Stimulated activated naive CD8-positive, alpha-beta T cell treated with anti-CD3 and anti-CD28 coated beads, Interleukin-15, Interleukin-2, amounts not matched to agents 100 ng/mL and 50 ng/mL, for 24 hours (primary cell): ENCODE measurements at regions not wholly inside any gene's neighbourhood (a gene's known extent, or its start where the extent isn't known, plus 50 kb on each side); places are given as distances from the start of the nearest gene placed in this dataset.

Experiments used
- H3K27ac Mint-ChIP-seq: one replicate; pipeline ENCODE4 v1.8.0; 2021; ENCODE audit warnings: mild to moderate bottlenecking, mixed read lengths
- H3K27me3 Mint-ChIP-seq: one replicate; pipeline ENCODE4 v1.8.0; 2021; ENCODE audit warnings: mixed read lengths
- H3K36me3 Mint-ChIP-seq: one replicate; pipeline ENCODE4 v1.8.0; 2021; ENCODE audit warnings: low read depth, mixed read lengths
- H3K4me1 Mint-ChIP-seq: one replicate; pipeline ENCODE4 v1.8.0; 2021; ENCODE audit warnings: low read depth, mixed read lengths
- H3K4me3 Mint-ChIP-seq: one replicate; pipeline ENCODE4 v1.8.0; 2021; ENCODE audit warnings: mild to moderate bottlenecking, mixed read lengths
- H3K9me3 Mint-ChIP-seq: one replicate; pipeline ENCODE4 v1.8.0; 2021; ENCODE audit warnings: mixed read lengths

DNA sequence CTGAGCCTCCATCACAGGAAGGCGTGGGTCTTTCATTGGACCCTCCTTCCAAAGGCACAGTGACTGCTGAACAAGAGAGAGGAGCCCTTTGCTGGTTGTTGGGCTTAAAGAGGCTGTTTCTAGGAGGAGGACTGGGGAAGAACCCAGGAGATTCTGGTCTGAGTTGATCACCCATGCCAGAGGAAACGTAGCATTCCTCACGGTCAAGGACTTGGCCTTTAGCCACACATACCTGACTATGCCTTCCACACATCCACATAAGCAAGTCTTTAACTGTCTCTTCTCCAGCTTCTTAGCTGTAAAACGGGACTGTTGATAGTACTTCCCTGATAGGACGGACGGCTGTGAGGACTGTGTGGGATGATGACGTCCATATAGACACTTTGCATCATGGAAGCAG, 149.8 kb upstream of the IRX3 start:
- no peaks in the 10 kb centered on the region for H3K4me1 Mint-ChIP-seq
- H3K27ac Mint-ChIP-seq = no peak overlapping the region
- H3K27me3 Mint-ChIP-seq = peaks cover 12% of the 10 kb centered on the region
- H3K9me3 Mint-ChIP-seq = peaks cover 11% of the 10 kb centered on the region
- H3K36me3 Mint-ChIP-seq = no peaks in the 10 kb centered on the region
- no peak overlapping the region for H3K4me3 Mint-ChIP-seq

DNA sequence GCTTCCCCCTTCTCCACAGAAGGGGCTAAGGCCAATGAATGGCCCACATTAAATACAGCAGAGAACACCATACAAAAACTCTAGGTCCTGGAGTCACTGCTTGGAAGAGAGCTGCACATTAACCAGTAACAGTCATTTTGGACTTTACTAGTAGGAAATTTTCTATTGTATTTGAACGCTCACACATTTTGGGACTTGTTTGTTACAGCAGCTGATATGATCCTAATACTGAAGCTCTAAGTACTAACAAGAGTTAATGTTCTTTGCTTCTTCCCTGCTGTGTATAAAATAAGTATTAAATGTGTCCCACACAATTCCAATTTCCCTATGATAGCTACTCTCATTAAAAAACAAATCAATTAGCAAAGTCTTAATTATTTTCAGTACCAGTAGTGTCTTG, 148.3 kb upstream of the IRX3 start:
- peaks cover 25% of the 10 kb centered on the region for H3K27me3 Mint-ChIP-seq
- H3K36me3 Mint-ChIP-seq = no peaks in the 10 kb centered on the region
- H3K4me3 Mint-ChIP-seq = no peak overlapping the region
- H3K4me1 Mint-ChIP-seq = no peaks in the 10 kb centered on the region
- no peak overlapping the region for H3K27ac Mint-ChIP-seq
- peaks cover 18% of the 10 kb centered on the region for H3K9me3 Mint-ChIP-seq

DNA sequence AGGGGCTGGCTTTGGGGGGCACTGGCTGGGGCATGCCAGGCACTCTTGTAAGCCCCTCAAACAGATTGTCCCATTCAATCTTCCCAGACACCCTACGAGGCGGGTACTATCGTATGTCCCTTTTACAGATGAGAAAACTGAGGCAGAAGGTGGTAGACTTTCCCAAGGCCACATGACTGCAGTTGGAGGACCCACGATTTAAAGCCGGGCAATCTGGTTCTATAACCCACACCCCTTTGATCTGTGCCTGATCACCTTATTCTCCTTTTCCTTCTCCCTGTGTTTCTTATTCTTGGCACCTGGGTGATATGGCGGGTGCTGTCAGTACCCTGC, 146.3 kb upstream of the IRX3 start:
- H3K27me3 Mint-ChIP-seq = peaks cover 37% of the 10 kb centered on the region
- H3K4me3 Mint-ChIP-seq = no peak overlapping the region
- peaks cover 13% of the 10 kb centered on the region for H3K9me3 Mint-ChIP-seq
- no peaks in the 10 kb centered on the region for H3K36me3 Mint-ChIP-seq
- H3K4me1 Mint-ChIP-seq = no peaks in the 10 kb centered on the region
- no peak overlapping the region for H3K27ac Mint-ChIP-seq

DNA sequence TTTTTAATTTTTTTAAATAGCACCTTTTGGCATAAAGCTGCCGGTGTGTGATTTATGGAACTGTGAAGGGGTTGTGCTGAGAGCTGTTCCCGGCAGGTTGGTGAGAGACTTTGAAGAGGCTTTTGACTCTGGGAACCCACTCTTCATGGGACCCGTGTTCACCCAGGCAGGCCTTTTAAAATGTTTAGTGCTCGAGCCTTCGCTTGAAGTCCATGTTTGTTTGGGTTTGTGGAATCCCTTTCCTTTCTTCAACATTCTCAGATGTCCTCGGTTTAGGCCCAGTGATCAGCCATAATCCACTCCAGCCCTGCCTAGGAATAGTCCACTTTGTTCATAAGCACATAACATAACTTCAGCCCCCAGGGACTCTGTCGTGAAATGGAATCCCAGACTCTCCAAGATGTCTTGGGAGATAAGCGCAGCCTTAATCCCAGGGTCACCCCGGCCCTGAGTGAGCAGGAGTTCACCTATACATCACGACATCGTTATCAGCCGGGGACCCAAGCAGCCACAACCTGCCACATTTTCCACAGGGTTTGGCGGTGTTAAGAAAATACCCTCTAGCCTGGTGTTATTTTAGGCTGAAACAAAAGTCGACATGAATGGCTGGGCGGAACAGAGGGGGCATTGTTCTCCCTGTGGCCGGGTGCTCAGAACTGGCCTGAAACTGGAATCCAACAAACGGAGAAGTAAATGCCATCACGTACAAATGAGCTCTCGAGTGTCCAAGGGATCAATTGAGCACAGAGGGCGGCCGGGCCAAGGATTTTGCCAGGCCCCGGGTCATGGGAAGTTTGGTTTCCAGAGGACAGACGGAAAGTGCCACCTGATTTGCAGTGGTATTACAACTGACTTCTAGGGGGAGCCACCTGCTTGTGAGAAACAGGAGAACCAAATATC, 145.7 kb upstream of the IRX3 start:
- H3K27me3 Mint-ChIP-seq = peaks cover 37% of the 10 kb centered on the region
- no peaks in the 10 kb centered on the region for H3K4me1 Mint-ChIP-seq
- H3K9me3 Mint-ChIP-seq = peaks cover 12% of the 10 kb centered on the region
- H3K4me3 Mint-ChIP-seq = no peak overlapping the region
- H3K36me3 Mint-ChIP-seq = no peaks in the 10 kb centered on the region
- H3K27ac Mint-ChIP-seq = no peak overlapping the region

DNA sequence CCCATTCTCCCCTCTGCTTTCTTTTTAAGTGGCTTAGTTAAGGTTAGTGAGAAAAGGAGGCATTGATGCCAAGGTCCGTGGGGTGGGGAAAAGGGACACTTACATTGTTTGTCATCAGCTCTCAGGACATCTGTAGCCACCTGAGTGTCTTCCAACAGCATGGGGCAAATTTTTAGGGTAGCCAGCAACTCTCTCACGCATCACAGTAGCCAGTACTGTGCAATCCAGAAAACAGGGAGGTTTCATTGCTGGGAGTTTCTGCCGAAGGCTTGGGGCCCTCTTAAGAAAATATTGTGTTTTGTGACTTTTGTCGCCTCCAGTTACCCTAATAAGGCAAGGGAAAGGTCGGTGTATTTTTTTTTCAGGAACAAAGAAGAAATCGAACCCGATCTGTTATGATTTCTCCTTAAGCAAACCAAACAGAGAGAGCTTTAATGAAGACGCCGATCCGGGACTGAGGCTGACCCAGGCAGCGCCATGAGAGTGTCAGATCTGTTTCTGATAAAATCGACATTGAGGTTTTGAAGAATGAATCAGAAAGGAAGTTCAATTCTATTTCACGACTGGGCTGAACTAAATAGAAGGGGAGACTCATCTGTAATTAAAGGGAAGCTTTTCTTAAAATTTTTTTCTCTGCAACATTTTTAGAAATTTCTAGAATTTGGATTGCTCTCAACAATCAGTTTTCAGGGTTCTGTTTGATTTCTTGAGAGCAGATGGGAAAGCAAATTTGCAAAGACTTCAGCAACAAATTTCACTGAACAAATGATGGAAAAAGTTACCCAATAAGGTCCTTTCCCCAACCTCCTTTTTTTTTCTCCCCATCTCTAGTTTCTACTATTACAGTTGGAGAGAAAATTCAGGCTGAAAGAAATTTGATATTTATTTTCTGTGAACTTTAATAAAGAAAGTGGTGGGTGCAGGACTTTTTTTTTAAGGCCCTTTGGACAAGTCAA, 144.7 kb upstream of the IRX3 start:
- Mint-ChIP-seq H3K4me3 (no peak overlapping the region), H3K9me3 (peaks cover 8% of the 10 kb centered on the region), H3K36me3 (no peaks in the 10 kb centered on the region), H3K4me1 (no peaks in the 10 kb centered on the region), H3K27ac (no peak overlapping the region), H3K27me3 (peaks cover 45% of the 10 kb centered on the region)

DNA sequence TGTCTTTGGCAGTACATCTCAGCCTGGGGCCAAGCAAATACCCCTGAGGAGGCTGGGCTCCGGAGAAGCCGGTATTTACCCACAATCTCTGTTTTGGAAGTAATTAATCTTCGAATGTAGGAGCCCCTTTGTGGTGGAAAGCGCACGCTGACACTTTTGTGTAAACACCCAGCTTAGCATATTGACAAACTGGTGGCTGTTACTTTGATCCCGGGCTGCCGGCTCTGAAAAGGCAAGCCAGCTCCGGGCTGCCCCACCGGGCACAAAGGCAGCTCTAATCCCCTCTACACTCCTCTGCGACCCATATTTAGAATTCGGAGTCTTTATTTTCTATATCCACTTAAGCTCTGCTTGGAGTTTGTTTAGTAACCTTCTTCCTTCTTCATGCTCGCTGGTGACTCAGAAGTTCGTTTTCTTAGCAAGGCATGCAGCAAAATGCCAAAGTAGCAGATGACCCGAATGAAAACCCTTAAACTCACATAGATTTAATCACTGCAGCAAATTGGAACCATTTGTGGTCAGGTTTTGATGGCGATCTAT, 144.0 kb upstream of the IRX3 start:
- Mint-ChIP-seq H3K27ac (no peak overlapping the region), H3K9me3 (peaks cover 8% of the 10 kb centered on the region), H3K36me3 (no peaks in the 10 kb centered on the region), H3K4me3 (no peak overlapping the region), H3K4me1 (no peaks in the 10 kb centered on the region), H3K27me3 (peaks cover 45% of the 10 kb centered on the region)

DNA sequence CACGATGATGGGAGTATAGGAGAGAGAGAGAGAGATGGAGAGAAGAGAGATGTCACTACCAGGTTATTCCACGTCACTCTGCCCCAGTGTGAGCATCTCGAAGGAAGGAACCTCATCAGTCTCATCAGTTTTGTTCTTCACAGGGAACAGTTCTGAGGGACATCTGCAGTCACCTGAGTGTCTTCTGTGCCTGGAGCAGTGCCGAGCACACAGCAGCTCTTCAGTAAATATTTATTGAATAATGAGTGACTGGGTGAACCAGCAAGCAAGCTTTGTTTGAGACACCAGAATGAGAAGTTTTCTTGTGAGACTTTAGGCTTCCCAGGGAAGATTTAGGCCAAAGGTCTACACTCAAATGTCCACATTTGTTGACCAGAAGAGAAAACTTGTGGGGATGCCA, 142.4 kb upstream of the IRX3 start:
- H3K4me3 Mint-ChIP-seq = no peak overlapping the region
- H3K4me1 Mint-ChIP-seq = no peaks in the 10 kb centered on the region
- H3K36me3 Mint-ChIP-seq = no peaks in the 10 kb centered on the region
- peaks cover 40% of the 10 kb centered on the region for H3K27me3 Mint-ChIP-seq
- H3K9me3 Mint-ChIP-seq = peaks cover 8% of the 10 kb centered on the region
- H3K27ac Mint-ChIP-seq = no peak overlapping the region

DNA sequence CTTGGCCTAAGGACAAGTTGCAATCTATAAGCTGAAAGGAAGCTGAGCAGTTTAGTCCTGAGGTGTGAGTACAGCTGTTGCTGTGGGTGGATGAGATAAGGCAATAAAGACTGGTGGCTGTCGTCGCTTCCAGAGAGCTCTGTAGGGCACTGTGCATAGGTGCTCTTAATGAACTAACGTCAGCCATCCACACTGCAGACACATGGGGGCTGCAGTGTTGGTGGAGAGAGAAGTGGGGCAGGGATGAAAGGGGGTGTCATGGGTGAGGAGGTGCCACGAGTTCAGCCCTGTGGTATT, 139.9 kb upstream of the IRX3 start:
- Mint-ChIP-seq H3K4me3 (no peak overlapping the region), H3K4me1 (no peaks in the 10 kb centered on the region), H3K27ac (no peak overlapping the region), H3K27me3 (peaks cover 35% of the 10 kb centered on the region), H3K9me3 (peaks cover 8% of the 10 kb centered on the region), H3K36me3 (no peaks in the 10 kb centered on the region)

DNA sequence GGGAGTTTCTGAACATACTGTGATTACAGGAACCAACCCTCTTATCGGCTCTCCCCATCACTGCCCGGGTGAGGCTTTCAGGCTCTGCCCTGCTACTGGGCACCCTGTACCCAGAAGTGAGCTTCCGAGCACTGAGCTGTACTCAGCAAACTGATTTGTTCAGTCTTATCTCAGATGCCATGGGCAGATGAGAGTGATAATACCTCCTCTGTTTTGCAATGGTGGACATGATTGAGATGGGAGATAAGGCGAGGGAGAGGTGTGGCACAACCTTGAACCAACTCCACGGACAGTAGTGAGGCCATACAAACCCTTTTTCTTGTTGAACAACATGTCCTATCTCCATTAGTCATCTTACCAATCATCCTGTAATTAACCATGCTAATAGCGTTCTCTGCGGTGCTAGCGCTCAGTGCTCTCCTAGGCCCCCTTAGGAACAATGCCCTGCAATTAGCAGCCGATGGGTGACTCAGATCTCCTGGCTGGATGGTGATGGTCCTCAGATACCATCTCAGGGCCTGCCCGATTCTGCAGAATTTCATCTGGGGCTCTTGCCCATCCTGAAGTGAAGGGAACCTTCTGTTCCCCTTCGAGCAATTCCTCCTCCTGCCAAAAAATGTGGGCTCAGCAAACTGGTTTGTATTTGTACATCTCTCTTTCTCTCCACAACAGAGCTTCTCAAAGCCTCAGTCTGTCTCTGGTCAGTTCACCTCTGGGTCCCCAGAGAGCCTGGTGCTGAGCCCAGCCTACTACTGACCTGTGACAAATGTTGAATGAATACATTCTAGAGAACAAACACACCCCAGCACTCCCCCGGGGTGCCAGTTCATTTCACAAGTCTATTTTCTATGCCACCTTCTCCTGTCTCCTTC, 139.3 kb upstream of the IRX3 start:
- Mint-ChIP-seq H3K27me3 (peaks cover 29% of the 10 kb centered on the region), H3K4me1 (no peaks in the 10 kb centered on the region)

DNA sequence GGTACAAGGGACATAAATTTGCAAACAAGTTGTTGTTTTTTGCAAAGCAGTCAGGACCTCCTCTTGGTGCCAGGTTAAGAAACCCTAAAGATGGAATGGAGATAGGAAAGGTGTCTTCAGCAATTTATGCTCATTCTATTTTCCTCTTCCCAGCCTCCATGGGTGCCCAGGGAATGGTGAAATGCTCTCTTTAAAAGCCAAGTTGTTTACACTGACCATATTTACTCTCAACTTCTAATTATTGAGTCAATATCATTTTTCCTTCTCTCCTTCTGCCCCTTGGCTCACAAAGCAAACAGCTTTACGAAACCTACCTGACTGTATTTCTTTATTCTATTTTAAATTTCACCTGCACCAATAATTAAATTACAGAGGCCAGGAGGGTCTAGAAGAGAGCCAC, 138.5 kb upstream of the IRX3 start:
- no peak overlapping the region for H3K27ac Mint-ChIP-seq
- peaks cover 3% of the 10 kb centered on the region for H3K9me3 Mint-ChIP-seq
- no peaks in the 10 kb centered on the region for H3K36me3 Mint-ChIP-seq
- H3K27me3 Mint-ChIP-seq = peaks cover 22% of the 10 kb centered on the region
- H3K4me3 Mint-ChIP-seq = no peak overlapping the region
- H3K4me1 Mint-ChIP-seq = no peaks in the 10 kb centered on the region

More for the DNA sequence above, 139.3 kb upstream of the IRX3 start:
- H3K27ac Mint-ChIP-seq = no peak overlapping the region
- no peaks in the 10 kb centered on the region for H3K36me3 Mint-ChIP-seq
- H3K9me3 Mint-ChIP-seq = peaks cover 6% of the 10 kb centered on the region
- H3K4me3 Mint-ChIP-seq = no peak overlapping the region

DNA sequence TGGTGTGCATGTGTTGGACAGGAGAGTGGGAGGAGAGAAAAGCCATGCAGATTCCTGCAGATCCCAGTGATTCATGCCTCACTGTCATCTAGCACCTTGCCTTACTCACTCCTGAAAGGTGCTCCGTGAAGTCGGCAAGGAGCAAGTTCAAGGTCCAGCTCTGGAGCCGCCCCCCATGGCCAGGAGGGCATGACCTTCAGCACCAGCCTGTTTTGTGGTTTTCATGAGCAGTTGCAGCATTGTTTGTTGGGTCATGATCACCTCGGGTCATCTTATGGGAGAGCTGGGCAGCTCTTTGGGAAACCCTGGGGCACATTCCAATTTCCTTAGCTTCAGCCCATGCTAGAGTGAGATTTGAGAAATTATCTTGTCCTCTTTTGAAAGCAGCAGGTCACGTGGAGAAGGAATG, 137.5 kb upstream of the IRX3 start:
- Mint-ChIP-seq H3K36me3 (no peaks in the 10 kb centered on the region), H3K4me1 (no peaks in the 10 kb centered on the region), H3K9me3 (no peaks in the 10 kb centered on the region), H3K27ac (no peak overlapping the region), H3K27me3 (peaks cover 18% of the 10 kb centered on the region), H3K4me3 (no peak overlapping the region)

DNA sequence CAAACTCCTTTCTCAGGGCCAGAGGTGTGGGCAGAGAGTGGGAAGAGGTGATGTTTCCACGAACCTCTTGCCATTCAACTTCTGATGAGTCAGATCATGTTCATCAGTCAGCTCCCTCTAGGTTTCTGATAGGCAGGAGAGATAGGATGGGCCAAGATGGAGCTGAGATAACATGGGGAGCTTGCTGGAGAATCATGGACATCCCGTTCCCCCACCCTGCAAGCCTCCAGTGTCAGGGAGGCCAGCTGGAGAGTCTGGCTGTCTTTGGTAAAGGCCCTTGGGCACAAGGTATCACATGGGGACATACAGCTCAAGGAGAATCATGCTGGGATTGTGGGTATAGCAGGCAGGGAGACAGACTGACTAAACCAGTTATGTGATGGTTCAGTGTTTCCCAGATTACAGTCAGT, 136.0 kb upstream of the IRX3 start:
- H3K27me3 Mint-ChIP-seq = peaks cover 8% of the 10 kb centered on the region
- no peaks in the 10 kb centered on the region for H3K9me3 Mint-ChIP-seq
- H3K36me3 Mint-ChIP-seq = no peaks in the 10 kb centered on the region
- no peaks in the 10 kb centered on the region for H3K4me1 Mint-ChIP-seq
- no peak overlapping the region for H3K27ac Mint-ChIP-seq
- no peak overlapping the region for H3K4me3 Mint-ChIP-seq

DNA sequence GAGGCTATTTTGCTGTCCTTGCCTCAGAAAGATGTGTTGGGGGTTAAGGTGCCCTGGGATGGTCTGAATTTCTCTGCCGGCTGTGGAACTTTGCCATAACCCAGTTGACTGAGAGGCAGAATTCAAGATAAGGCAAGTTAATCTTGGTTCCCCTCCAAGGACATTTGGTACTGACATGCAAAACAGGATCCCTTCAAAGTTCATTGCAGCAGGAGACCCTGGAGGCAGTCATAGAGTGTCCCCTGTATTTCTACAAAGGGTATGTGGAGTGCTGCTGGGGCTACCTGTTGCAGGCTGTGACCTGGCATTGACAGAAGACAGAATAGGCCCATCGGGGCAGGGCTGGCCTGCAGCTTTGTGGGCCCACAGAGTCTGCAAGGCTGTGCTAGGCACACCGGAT, 135.6 kb upstream of the IRX3 start:
- H3K4me1 Mint-ChIP-seq = no peaks in the 10 kb centered on the region
- no peaks in the 10 kb centered on the region for H3K9me3 Mint-ChIP-seq
- no peak overlapping the region for H3K4me3 Mint-ChIP-seq
- peaks cover 8% of the 10 kb centered on the region for H3K27me3 Mint-ChIP-seq
- H3K27ac Mint-ChIP-seq = no peak overlapping the region
- no peaks in the 10 kb centered on the region for H3K36me3 Mint-ChIP-seq

DNA sequence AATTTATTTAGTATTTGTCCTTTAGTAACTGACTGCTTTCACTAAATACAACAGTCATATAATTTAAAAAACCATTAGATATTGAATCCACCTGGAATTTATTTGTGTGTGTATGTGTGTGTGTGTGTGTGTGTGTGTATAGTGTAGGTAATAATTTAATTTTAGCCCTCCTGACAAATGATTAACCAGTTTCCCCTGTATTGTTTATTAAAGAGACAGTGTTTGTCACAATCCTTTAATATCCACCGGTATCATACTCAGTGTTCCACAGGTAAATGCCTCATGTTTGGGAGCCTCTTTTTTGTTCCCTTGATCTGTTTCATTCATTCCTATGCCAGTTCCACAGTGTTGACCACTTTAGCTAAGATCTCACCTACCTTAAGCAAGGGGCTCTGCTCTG, 134.6 kb upstream of the IRX3 start:
- Mint-ChIP-seq H3K4me1 (no peaks in the 10 kb centered on the region), H3K9me3 (no peaks in the 10 kb centered on the region), H3K36me3 (no peaks in the 10 kb centered on the region), H3K4me3 (no peak overlapping the region), H3K27ac (no peak overlapping the region), H3K27me3 (no peaks in the 10 kb centered on the region)
